Left ventricle myocardium inferior (tissue), 1 donor: ENCODE measurements at regions not wholly inside any gene's neighbourhood (a gene's known extent, or its start where the extent isn't known, plus 50 kb on each side); places are given as distances from the start of the nearest gene placed in this dataset.

Source experiments
- DNase-seq: peaks from one replicate; pipeline ENCODE4 v3.0.0-alpha.2; 2020
- H3K27ac ChIP-seq: fragments of 200-600 bp; replicated peaks from 2 replicates; pipeline ENCODE4 v1.8.0; 2021
- H3K27me3 ChIP-seq: fragments of 200-600 bp; 2 replicates; pipeline ENCODE4 v1.8.0; 2021; ENCODE audit warnings: low read depth
- H3K36me3 ChIP-seq: fragments of 200-600 bp; 2 replicates; pipeline ENCODE4 v1.8.0; 2021
- H3K4me1 ChIP-seq: fragments of 200-600 bp; 2 replicates; pipeline ENCODE4 v1.8.0; 2021
- H3K4me3 ChIP-seq: fragments of 200-600 bp; 2 replicates; pipeline ENCODE4 v1.8.0; 2021; ENCODE audit warnings: mild to moderate bottlenecking, moderate library complexity
- H3K9me3 ChIP-seq: fragments of 200-600 bp; replicated peaks from 2 replicates; pipeline ENCODE4 v1.8.0; 2021
- intact Hi-C: fragments of 100-400 bp; cut with micrococcal nuclease; formaldehyde crosslinking; loops from one replicate; pipeline ENCODE4 v1.11.0; 2022
- TF ChIP-seq, protein P1 (sequence below): fragments of 200-600 bp; IDR thresholded peaks from 2 replicates; pipeline ENCODE4 v1.8.0; 2021; ENCODE audit warnings: antibody characterized with exemption, mild to moderate bottlenecking, borderline replicate concordance
- donor health status: DM: no; HTN: yes; CAD: no; lungs with severe emphysema.

DNA sequence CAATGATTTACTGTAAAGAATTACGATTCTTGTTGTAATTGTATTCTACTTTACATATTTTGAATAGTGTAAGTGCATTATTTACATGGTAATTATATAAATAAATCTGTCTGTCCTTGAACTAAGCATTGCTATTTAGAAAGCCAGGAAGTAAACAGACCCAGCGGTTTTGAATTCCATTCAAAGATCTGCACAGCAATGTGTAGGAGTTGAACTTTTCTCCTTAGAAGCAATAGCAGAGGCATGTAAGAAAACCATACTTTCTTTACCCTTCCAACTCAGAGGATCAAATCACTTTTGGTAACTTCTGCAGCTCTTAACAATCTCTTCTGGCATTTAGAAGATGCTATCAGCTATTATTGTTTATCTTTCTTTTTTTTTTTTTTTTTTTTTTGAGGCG, 109.2 kb upstream of the VRK2 start:
- H3K27me3 ChIP-seq = no peaks in the 10 kb centered on the region
- no peak overlapping the region for H3K27ac ChIP-seq
- DNase-seq = no peak
- no peak overlapping the region for H3K4me3 ChIP-seq
- no peaks in the 10 kb centered on the region for H3K36me3 ChIP-seq
- peaks cover 44% of the 10 kb centered on the region for H3K9me3 ChIP-seq
- no peaks in the 10 kb centered on the region for H3K4me1 ChIP-seq
- intact Hi-C loops = no loop called here
- TF ChIP-seq, protein P1, sequence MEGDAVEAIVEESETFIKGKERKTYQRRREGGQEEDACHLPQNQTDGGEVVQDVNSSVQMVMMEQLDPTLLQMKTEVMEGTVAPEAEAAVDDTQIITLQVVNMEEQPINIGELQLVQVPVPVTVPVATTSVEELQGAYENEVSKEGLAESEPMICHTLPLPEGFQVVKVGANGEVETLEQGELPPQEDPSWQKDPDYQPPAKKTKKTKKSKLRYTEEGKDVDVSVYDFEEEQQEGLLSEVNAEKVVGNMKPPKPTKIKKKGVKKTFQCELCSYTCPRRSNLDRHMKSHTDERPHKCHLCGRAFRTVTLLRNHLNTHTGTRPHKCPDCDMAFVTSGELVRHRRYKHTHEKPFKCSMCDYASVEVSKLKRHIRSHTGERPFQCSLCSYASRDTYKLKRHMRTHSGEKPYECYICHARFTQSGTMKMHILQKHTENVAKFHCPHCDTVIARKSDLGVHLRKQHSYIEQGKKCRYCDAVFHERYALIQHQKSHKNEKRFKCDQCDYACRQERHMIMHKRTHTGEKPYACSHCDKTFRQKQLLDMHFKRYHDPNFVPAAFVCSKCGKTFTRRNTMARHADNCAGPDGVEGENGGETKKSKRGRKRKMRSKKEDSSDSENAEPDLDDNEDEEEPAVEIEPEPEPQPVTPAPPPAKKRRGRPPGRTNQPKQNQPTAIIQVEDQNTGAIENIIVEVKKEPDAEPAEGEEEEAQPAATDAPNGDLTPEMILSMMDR = no peak

- no peak overlapping the region for H3K27ac ChIP-seq
- DNase-seq = no peak
- intact Hi-C loops = no loop called here
- no peak overlapping the region for H3K4me3 ChIP-seq
- TF ChIP-seq, protein P1 = no peak
- H3K4me1 ChIP-seq = no peaks in the 10 kb centered on the region
- peaks cover under 1% of the 10 kb centered on the region for H3K9me3 ChIP-seq
- no peaks in the 10 kb centered on the region for H3K27me3 ChIP-seq
- no peaks in the 10 kb centered on the region for H3K36me3 ChIP-seq
Measured at GRCh38 chr2:57941816-57942215, 104.8 kb upstream of the VRK2 start.

DNA sequence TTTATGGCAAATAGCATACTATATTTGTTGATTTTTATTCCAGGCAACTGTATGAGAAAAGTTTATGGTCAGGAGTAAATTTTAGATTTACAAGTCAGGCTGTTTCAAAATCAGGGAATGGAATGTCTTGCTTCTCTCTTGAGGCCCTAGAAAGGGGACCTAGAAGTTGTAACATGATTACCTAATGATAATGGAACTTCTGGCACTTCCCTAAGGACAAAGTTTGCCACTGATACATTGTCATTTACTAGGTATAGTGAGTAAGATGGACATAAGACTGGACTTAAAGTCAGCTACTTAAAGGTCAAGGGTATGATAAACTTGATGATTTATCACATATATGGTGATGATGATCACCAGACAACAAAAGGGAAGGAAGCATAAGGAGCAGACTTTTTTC, 103.3 kb upstream of the VRK2 start:
- Histone ChIP-seq H3K36me3 (no peaks in the 10 kb centered on the region), H3K4me1 (no peaks in the 10 kb centered on the region), H3K9me3 (no peaks in the 10 kb centered on the region), H3K4me3 (no peak overlapping the region), H3K27me3 (no peaks in the 10 kb centered on the region), H3K27ac (no peak overlapping the region)
- TF ChIP-seq, protein P1 = no peak
- no peak for DNase-seq
- intact Hi-C loops = no loop called here

GRCh38 chr2:57947398-57947797, 99.2 kb upstream of the VRK2 start:
- DNase-seq = no peak
- Histone ChIP-seq H3K4me3 (no peak overlapping the region), H3K27me3 (no peaks in the 10 kb centered on the region), H3K4me1 (no peaks in the 10 kb centered on the region), H3K27ac (no peak overlapping the region), H3K9me3 (no peaks in the 10 kb centered on the region), H3K36me3 (no peaks in the 10 kb centered on the region)
- TF ChIP-seq, protein P1 = no peak
- intact Hi-C loops = no loop called here

DNA sequence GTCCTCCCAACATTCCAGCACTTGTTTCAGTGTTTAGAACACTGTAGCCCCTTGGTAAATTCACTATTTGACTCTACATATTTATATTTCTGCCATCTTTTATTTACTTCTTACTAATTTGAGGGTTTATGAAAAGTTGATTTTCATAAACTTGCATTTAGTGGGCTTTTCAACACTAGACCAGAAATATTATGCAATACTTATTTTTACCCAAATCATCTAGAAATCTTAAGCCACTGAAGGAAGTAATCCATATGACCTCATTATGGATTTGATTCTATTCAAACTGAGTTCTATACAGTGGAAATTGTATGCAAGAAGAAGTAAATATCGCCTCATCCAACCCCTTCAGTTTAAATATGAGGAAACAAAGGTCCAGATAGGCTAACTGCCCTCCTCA, 92.6 kb upstream of the VRK2 start:
- Histone ChIP-seq H3K9me3 (no peaks in the 10 kb centered on the region), H3K36me3 (no peaks in the 10 kb centered on the region), H3K4me1 (no peaks in the 10 kb centered on the region), H3K27ac (no peak overlapping the region), H3K27me3 (no peaks in the 10 kb centered on the region), H3K4me3 (no peak overlapping the region)
- intact Hi-C loops = no loop called here
- DNase-seq = no peak
- TF ChIP-seq, protein P1 = no peak

DNA sequence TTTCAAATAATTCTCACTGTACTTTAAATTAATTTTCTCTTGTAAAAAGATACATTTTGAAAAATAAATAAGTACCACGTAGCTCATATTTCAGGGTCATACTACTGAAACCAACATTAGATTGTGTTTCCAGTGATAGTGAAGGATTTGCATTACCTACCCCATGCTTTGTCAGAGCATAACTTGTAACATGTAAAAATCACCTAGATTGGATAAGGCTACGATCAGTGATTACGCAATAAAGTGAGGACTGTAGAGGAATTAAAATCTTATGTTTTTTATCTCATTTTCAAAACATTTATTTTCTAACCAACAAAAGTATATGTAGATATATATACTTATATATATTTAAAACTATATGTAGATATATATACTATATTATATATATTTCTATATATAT, 89.4 kb upstream of the VRK2 start:
- no peaks in the 10 kb centered on the region for H3K36me3 ChIP-seq
- intact Hi-C loops = no loop called here
- no peak overlapping the region for H3K4me3 ChIP-seq
- no peaks in the 10 kb centered on the region for H3K4me1 ChIP-seq
- no peaks in the 10 kb centered on the region for H3K9me3 ChIP-seq
- TF ChIP-seq, protein P1 = no peak
- DNase-seq = no peak
- H3K27me3 ChIP-seq = no peaks in the 10 kb centered on the region
- H3K27ac ChIP-seq = no peak overlapping the region
